CD14-positive monocyte (primary cell): ENCODE measurements at regions not wholly inside any gene's neighbourhood (a gene's known extent, or its start where the extent isn't known, plus 50 kb on each side); places are given as distances from the start of the nearest gene placed in this dataset.

Experiments
- DNase-seq, 3 donors: peaks; one replicate each; pipeline ENCODE4 v3.0.0-alpha.2; 2011 to 2022
- H2AFZ ChIP-seq: 2 replicates; pipeline ENCODE4 v1.6.0; 2012; ENCODE audit warnings: mild to moderate bottlenecking, low read depth, low read length, inconsistent platforms; ENCODE audit not compliant: insufficient read depth, poor library complexity, severe bottlenecking
- H3K27ac ChIP-seq, 2 donors: 1 replicate in 1 of 2; 2 replicates in 1 of 2; pipeline ENCODE4 v1.5.1; 2012 to 2013; ENCODE audit warnings: low read length in 2 of 2, control low read depth in 1 of 2, inconsistent platforms in 1 of 2, low read depth in 1 of 2, mild to moderate bottlenecking in 1 of 2
- H3K27me3 ChIP-seq, 2 donors: one replicate each; pipeline versions ENCODE4 v1.6.0 to v1.6.1; 2011 to 2013; ENCODE audit warnings: low read length in 2 of 2; ENCODE audit not compliant: control insufficient read depth in 2 of 2, insufficient read depth in 2 of 2
- H3K36me3 ChIP-seq, 2 donors: replicated peaks in 1 of 2; 1 replicate in 1 of 2; 2 replicates in 1 of 2; pipeline versions ENCODE4 v1.5.1 to v1.6.1; 2012 to 2013; ENCODE audit warnings: low read length in 2 of 2, control low read depth in 1 of 2, inconsistent platforms in 1 of 2, mild to moderate bottlenecking in 1 of 2; ENCODE audit not compliant: insufficient read depth in 2 of 2, control insufficient read depth in 1 of 2
- H3K4me1 ChIP-seq, 2 donors: 1 replicate in 1 of 2; 2 replicates in 1 of 2; pipeline versions ENCODE4 v1.5.1 to v1.6.1; 2012 to 2013; ENCODE audit warnings: low read length in 2 of 2, control low read depth in 1 of 2, inconsistent platforms in 1 of 2, mild to moderate bottlenecking in 1 of 2, moderate library complexity in 1 of 2; ENCODE audit not compliant: insufficient read depth in 2 of 2, control insufficient read depth in 1 of 2
- H3K4me2 ChIP-seq: replicated peaks from 2 replicates; pipeline ENCODE3; 2012; ENCODE audit warnings: low read length, moderate library complexity, mild to moderate bottlenecking; ENCODE audit not compliant: poor library complexity, severe bottlenecking; ENCODE audit errors: extremely low read depth
- H3K4me3 ChIP-seq, 3 experiments: fragments of 200-600 bp in 1 of 3; sonication (generic) in 1 of 3; replicated peaks in 1 of 3; 1 replicate in 2 of 3; 2 replicates in 1 of 3; pipeline ENCODE4 v1.5.1; 2011 to 2013; ENCODE audit warnings: low read length in 3 of 3, mild to moderate bottlenecking in 3 of 3, control low read depth in 2 of 3, low read depth in 2 of 3, inconsistent platforms in 1 of 3, moderate library complexity in 1 of 3
- H3K79me2 ChIP-seq: 2 replicates; pipeline ENCODE4 v1.6.0; 2012; ENCODE audit warnings: mild to moderate bottlenecking, control low read depth, inconsistent platforms, low read length, moderate library complexity; ENCODE audit not compliant: insufficient read depth
- H3K9ac ChIP-seq: 2 replicates; pipeline ENCODE4 v1.6.0; 2017; ENCODE audit warnings: low read length, mild to moderate bottlenecking; ENCODE audit not compliant: insufficient read depth, poor library complexity, severe bottlenecking
- H3K9me3 ChIP-seq, 2 donors: replicated peaks in 1 of 2; 1 replicate in 1 of 2; 2 replicates in 1 of 2; pipeline versions ENCODE4 v1.5.1 to v1.6.1; 2012 to 2013; ENCODE audit warnings: low read length in 2 of 2, control low read depth in 1 of 2; ENCODE audit not compliant: control insufficient read depth in 1 of 2, insufficient read depth in 1 of 2
- H4K20me1 ChIP-seq: 2 replicates; pipeline ENCODE4 v1.6.0; 2012; ENCODE audit warnings: mild to moderate bottlenecking, low read length, control low read depth, moderate library complexity; ENCODE audit not compliant: insufficient read depth
- H3K27ac Mint-ChIP-seq, 7 donors: one replicate each; pipeline ENCODE4 v1.8.0; 2020; ENCODE audit warnings: mild to moderate bottlenecking in 7 of 7, mixed read lengths in 7 of 7, moderate library complexity in 6 of 7, inconsistent platforms in 2 of 7
- H3K27me3 Mint-ChIP-seq, 3 donors: one replicate each; pipeline ENCODE4 v1.8.0; 2021 to 2022; ENCODE audit warnings: low read depth in 3 of 3, mild to moderate bottlenecking in 3 of 3, mixed read lengths in 3 of 3, moderate library complexity in 3 of 3, inconsistent platforms in 1 of 3
- H3K36me3 Mint-ChIP-seq, 2 donors: one replicate each; pipeline ENCODE4 v1.8.0; 2020; ENCODE audit warnings: mixed read lengths in 2 of 2, inconsistent platforms in 1 of 2, mild to moderate bottlenecking in 1 of 2
- H3K4me1 Mint-ChIP-seq: one replicate; pipeline ENCODE4 v1.8.0; 2020; ENCODE audit warnings: mild to moderate bottlenecking, mixed read lengths
- H3K4me3 Mint-ChIP-seq, 2 donors: one replicate each; pipeline ENCODE4 v1.8.0; 2020; ENCODE audit warnings: mild to moderate bottlenecking in 2 of 2, mixed read lengths in 2 of 2, moderate library complexity in 1 of 2
- H3K9me3 Mint-ChIP-seq, 7 donors: one replicate each; pipeline ENCODE4 v1.8.0; 2020 to 2022; ENCODE audit warnings: mixed read lengths in 7 of 7, mild to moderate bottlenecking in 6 of 7, moderate library complexity in 6 of 7, inconsistent platforms in 2 of 7
- WGBS: methylation state at CpG from one replicate; pipeline ENCODE4 v1.1.5; 2013; ENCODE audit warnings: missing lambda C conversion rate; ENCODE audit not compliant: insufficient coverage; 5-methylcytosine and 5-hydroxymethylcytosine counted together
- intact Hi-C, 2 donors: fragments of 100-400 bp; cut with micrococcal nuclease; formaldehyde crosslinking; loops; one replicate each; pipeline versions ENCODE4 v1.15.0 to v1.15.1; 2023
- TF ChIP-seq, protein P1 (sequence below): fragments of 200-600 bp; IDR thresholded peaks from one replicate; pipeline ENCODE4 v1.8.0; 2022; ENCODE audit warnings: antibody characterized with exemption, mild to moderate bottlenecking

DNA sequence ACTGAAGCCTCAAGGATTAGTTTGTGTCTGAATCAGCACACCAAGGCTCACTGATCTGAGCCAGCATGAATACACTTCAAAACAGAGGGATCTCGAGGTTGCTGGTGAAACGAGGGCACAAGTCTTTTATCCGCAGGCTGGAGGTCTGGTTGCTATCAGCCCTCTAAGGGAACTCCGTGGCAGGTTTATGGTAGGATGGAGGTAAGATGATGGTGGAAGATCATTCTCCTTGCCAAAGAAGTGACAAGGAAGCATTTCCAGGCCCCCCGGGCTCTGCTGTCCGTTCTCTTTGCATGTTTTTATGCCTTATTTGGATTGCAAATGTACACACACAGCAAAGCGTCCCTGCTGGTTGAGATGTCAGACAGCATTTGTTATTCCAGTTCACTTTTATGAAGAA lies 268.3 kb downstream of the ARHGAP12 start:
- TF ChIP-seq, protein P1, sequence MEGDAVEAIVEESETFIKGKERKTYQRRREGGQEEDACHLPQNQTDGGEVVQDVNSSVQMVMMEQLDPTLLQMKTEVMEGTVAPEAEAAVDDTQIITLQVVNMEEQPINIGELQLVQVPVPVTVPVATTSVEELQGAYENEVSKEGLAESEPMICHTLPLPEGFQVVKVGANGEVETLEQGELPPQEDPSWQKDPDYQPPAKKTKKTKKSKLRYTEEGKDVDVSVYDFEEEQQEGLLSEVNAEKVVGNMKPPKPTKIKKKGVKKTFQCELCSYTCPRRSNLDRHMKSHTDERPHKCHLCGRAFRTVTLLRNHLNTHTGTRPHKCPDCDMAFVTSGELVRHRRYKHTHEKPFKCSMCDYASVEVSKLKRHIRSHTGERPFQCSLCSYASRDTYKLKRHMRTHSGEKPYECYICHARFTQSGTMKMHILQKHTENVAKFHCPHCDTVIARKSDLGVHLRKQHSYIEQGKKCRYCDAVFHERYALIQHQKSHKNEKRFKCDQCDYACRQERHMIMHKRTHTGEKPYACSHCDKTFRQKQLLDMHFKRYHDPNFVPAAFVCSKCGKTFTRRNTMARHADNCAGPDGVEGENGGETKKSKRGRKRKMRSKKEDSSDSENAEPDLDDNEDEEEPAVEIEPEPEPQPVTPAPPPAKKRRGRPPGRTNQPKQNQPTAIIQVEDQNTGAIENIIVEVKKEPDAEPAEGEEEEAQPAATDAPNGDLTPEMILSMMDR, result no peak
- Histone ChIP-seq H3K4me1 (no peaks in the 10 kb centered on the region), H3K79me2 (no peaks in the 10 kb centered on the region), H3K27ac (no peak overlapping the region), H3K4me2 (no peak overlapping the region), H3K27me3 (no peaks in the 10 kb centered on the region), H3K9ac (no peak overlapping the region), H3K36me3 (no peaks in the 10 kb centered on the region), H3K9me3 (no peaks in the 10 kb centered on the region), H2AFZ (no peak overlapping the region), H3K4me3 (no peak overlapping the region), H4K20me1 (no peaks in the 10 kb centered on the region)
- 92% methylated on average over 6 of the region's 7 CpGs for WGBS
- Mint-ChIP-seq H3K36me3 (no peaks in the 10 kb centered on the region), H3K4me3 (no peak overlapping the region), H3K4me1 (peaks cover 4% of the 10 kb centered on the region), H3K9me3 (peaks cover 0 to 3% (median 0%) of the 10 kb centered on the region in 7 donors), H3K27me3 (peaks cover 0 to 1% (median 0%) of the 10 kb centered on the region in 3 donors), H3K27ac (no peak overlapping the region)
- intact Hi-C loops, result no loop called here
- DNase-seq, result no peak

DNA sequence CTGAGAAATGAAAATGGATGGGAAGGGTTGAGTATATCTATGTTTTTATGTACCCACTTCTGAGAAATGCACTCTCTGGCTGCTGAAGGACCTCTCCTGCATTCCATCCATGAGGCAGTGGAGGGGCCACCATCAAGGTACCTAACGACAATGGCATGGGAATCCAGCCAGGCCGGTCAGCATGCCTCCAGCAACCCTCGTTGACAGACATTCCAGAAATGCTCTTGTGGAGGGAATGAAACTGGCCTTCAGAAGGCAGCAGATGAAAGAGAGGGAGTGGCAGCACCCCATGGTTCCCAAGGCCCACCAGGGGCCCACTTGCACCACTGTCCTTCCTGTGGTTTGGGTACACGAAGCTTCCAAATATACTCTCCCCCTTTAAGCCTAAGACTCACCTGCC lies 269.0 kb downstream of the ARHGAP12 start:
- 97% methylated on average over 3 of the region's 4 CpGs for WGBS
- peaks cover 0 to 1% (median 0%) of the 10 kb centered on the region in 3 donors for H3K27me3 Mint-ChIP-seq
- H3K27ac Mint-ChIP-seq, result no peak overlapping the region
- no peak overlapping the region for H3K4me2 ChIP-seq
- H3K36me3 Mint-ChIP-seq, result no peaks in the 10 kb centered on the region
- H4K20me1 ChIP-seq, result no peaks in the 10 kb centered on the region
- H3K36me3 ChIP-seq, result no peaks in the 10 kb centered on the region
- no peak for DNase-seq
- no peaks in the 10 kb centered on the region for H3K9me3 ChIP-seq
- H3K4me1 ChIP-seq, result no peaks in the 10 kb centered on the region
- H3K4me3 Mint-ChIP-seq, result no peak overlapping the region
- H3K27ac ChIP-seq, result no peak overlapping the region
- H3K79me2 ChIP-seq, result no peaks in the 10 kb centered on the region
- peaks cover 0 to 3% (median 0%) of the 10 kb centered on the region in 7 donors for H3K9me3 Mint-ChIP-seq
- TF ChIP-seq, protein P1, result no peak
- no peak overlapping the region for H3K9ac ChIP-seq
- no peak overlapping the region for H2AFZ ChIP-seq
- intact Hi-C loops, result no loop called here
- H3K4me3 ChIP-seq, result no peak overlapping the region
- peaks cover 4% of the 10 kb centered on the region for H3K4me1 Mint-ChIP-seq
- H3K27me3 ChIP-seq, result no peaks in the 10 kb centered on the region
